A673 (cell line): ENCODE measurements at regions not wholly inside any gene's neighbourhood (a gene's known extent, or its start where the extent isn't known, plus 50 kb on each side); places are given as distances from the start of the nearest gene placed in this dataset.

Source experiments
- CTCF ChIP-seq: fragments of 300-800, 200-600 bp; sonication (generic); conservative IDR thresholded peaks from 2 replicates; pipeline ENCODE4 v1.5.1; 2017; ENCODE audit warnings: low read depth, mild to moderate bottlenecking, antibody characterized with exemption, low read length, moderate library complexity, mixed read lengths
- EZH2 ChIP-seq: fragments of 200-600 bp; sonication (generic); IDR thresholded peaks from 2 replicates; pipeline ENCODE4 v1.6.1; 2017; ENCODE audit warnings: borderline replicate concordance, low read depth, mild to moderate bottlenecking, mixed read lengths, antibody characterized with exemption, low read length; ENCODE audit not compliant: poor library complexity, severe bottlenecking

- TF ChIP-seq CTCF = no peak
- TF ChIP-seq EZH2 = no peak
Measured at GRCh38 chr16:86296256-86296655, 214.1 kb upstream of the FOXF1 start.
